ENCODE measurements at regions not wholly inside any gene's neighbourhood (a gene's known extent, or its start where the extent isn't known, plus 50 kb on each side); places are given as distances from the start of the nearest gene placed in this dataset.

DNA sequence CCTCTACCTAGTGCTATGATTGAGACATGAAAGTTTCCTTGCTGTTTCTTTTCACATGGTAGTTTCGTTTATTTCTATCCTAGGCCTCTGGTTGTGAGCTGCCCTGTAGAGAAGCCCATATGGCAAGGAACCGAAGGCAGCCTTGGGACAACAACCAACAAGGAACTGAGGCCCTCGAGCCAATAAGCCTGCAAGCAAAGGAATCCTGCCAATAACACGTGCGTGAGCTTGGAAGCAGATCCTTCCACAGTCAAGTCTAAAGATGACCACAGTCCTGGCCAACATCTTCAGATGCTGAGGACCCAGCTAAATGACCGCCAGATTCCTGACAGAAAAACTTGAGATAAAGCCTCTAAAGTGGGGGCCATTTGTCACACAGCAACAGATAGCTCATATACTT is 100.4 kb upstream of the FAM9B start:
- Histone ChIP-seq H3K4me3 (no peak overlapping the region), H3K27ac (no peak overlapping the region), H3K4me1 (no peaks in the 10 kb centered on the region), H3K27me3 (no peaks in the 10 kb centered on the region), H3K9me3 (no peaks in the 10 kb centered on the region), H3K36me3 (no peaks in the 10 kb centered on the region)
- 64% methylated on average over 6 of the region's 6 CpGs for WGBS
- TF ChIP-seq CTCF (IDR thresholded peaks at IDR 0.05), result no peak
- no peak for TF ChIP-seq POLR2A (IDR thresholded peaks at IDR 0.05)
- no peak for TF ChIP-seq EP300 (IDR thresholded peaks at IDR 0.05)
- TF ChIP-seq POLR2AphosphoS5 (IDR thresholded peaks at IDR 0.05), result no peak
- no peak for DNase-seq (ENCODE audit: low spot score in 2 of 2)

- no peak for TF ChIP-seq POLR2A (IDR thresholded peaks at IDR 0.05)
- no peaks in the 10 kb centered on the region for H3K4me1 ChIP-seq
- H3K27me3 ChIP-seq, result no peaks in the 10 kb centered on the region
- H3K9me3 ChIP-seq, result no peaks in the 10 kb centered on the region
- no peaks in the 10 kb centered on the region for H3K36me3 ChIP-seq
- DNase-seq (ENCODE audit: low spot score in 2 of 2), result no peak
- no peak overlapping the region for H3K27ac ChIP-seq
- no peak overlapping the region for H3K4me3 ChIP-seq
- WGBS, result 72% methylated on average over 6 of the region's 6 CpGs
Observed at GRCh38 chrX:9135901-9136510, 102.1 kb upstream of the FAM9B start.

GRCh38 chrX:9137152-9137551 is 103.2 kb upstream of the FAM9B start:
- H3K27me3 ChIP-seq, result no peaks in the 10 kb centered on the region
- no peaks in the 10 kb centered on the region for H3K36me3 ChIP-seq
- no peak for DNase-seq (ENCODE audit: low spot score in 2 of 2)
- no peak overlapping the region for H3K4me3 ChIP-seq
- H3K27ac ChIP-seq, result no peak overlapping the region
- no peaks in the 10 kb centered on the region for H3K9me3 ChIP-seq
- no peaks in the 10 kb centered on the region for H3K4me1 ChIP-seq
- TF ChIP-seq POLR2AphosphoS5 (IDR thresholded peaks at IDR 0.05) (no peak), POLR2A (IDR thresholded peaks at IDR 0.05) (no peak), CTCF (IDR thresholded peaks at IDR 0.05) (no peak), EP300 (IDR thresholded peaks at IDR 0.05) (no peak)
- WGBS, result 87% methylated on average over 6 of the region's 6 CpGs

DNA sequence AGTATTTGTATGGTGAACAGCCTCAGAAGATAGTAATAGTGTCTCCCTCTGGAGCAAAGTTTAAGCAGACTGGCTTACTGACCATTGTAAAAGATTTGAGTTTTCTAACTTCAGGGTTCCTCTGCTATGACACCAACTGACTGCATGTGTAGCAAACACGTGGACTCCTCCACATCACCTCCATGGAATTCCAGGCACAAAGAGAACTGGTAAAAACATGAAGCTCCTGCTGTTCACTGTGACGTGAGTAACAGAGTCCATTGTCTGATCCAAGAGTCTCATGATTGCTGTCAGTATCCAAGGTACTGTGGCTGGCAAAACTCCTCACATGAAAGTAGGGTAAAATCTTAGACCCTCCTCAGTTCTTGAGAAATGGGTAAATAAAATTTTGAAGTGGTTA is 107.6 kb upstream of the FAM9B start:
- no peak for TF ChIP-seq POLR2A (IDR thresholded peaks at IDR 0.05)
- TF ChIP-seq EP300 (IDR thresholded peaks at IDR 0.05), result no peak
- TF ChIP-seq POLR2AphosphoS5 (IDR thresholded peaks at IDR 0.05), result no peak
- TF ChIP-seq CTCF (IDR thresholded peaks at IDR 0.05), result no peak
- Histone ChIP-seq H3K36me3 (no peaks in the 10 kb centered on the region), H3K27me3 (no peaks in the 10 kb centered on the region), H3K27ac (no peak overlapping the region), H3K4me1 (no peaks in the 10 kb centered on the region), H3K9me3 (no peaks in the 10 kb centered on the region), H3K4me3 (no peak overlapping the region)
- DNase-seq (ENCODE audit: low spot score in 2 of 2), result no peak
- 57% methylated on average over 2 of the region's 2 CpGs for whole genome bisulfite sequencing

- no peaks in the 10 kb centered on the region for H3K36me3 ChIP-seq
- H3K9me3 ChIP-seq, result no peaks in the 10 kb centered on the region
- no peak overlapping the region for H3K27ac ChIP-seq
- DNase-seq (ENCODE audit: low spot score in 2 of 2), result no peak
- TF ChIP-seq EP300 (IDR thresholded peaks at IDR 0.05) (no peak), POLR2A (IDR thresholded peaks at IDR 0.05) (no peak), CTCF (IDR thresholded peaks at IDR 0.05) (no peak), POLR2AphosphoS5 (IDR thresholded peaks at IDR 0.05) (no peak)
- H3K4me3 ChIP-seq, result no peak overlapping the region
- 53% methylated on average over 13 of the region's 13 CpGs for WGBS
- H3K27me3 ChIP-seq, result no peaks in the 10 kb centered on the region
- no peaks in the 10 kb centered on the region for H3K4me1 ChIP-seq
Observed at GRCh38 chrX:9144701-9145241, 110.8 kb upstream of the FAM9B start.

DNA sequence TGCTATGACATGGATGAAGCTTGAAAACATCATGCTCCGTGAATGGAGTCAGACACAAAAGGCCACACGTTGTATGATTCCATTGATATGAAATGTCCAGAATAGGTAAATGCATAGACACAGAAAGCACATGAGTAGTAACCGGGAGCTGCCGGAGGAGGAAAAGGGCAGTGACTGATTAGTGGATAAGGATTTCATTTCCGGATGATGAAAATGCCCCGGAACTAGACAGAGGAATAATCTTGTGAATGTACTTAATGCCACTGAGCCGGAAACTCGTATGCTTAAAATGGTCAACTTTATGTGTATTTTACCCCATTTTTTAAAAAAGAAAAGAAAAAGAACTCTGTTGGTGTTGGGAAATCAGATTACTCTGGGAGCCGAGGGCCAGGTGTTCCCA is 112.7 kb upstream of the FAM9B start:
- H3K27me3 ChIP-seq, result no peaks in the 10 kb centered on the region
- WGBS, result 94% methylated on average over 9 of the region's 9 CpGs
- H3K9me3 ChIP-seq, result no peaks in the 10 kb centered on the region
- TF ChIP-seq CTCF (IDR thresholded peaks at IDR 0.05), result no peak
- no peak for TF ChIP-seq POLR2AphosphoS5 (IDR thresholded peaks at IDR 0.05)
- TF ChIP-seq EP300 (IDR thresholded peaks at IDR 0.05), result no peak
- TF ChIP-seq POLR2A (IDR thresholded peaks at IDR 0.05), result no peak
- no peak overlapping the region for H3K4me3 ChIP-seq
- DNase-seq (ENCODE audit: low spot score in 2 of 2), result no peak
- no peaks in the 10 kb centered on the region for H3K36me3 ChIP-seq
- H3K4me1 ChIP-seq, result no peaks in the 10 kb centered on the region
- no peak overlapping the region for H3K27ac ChIP-seq

Data from suprapubic skin (tissue), 4 donors.